Osteoblast (primary cell): ENCODE measurements at regions not wholly inside any gene's neighbourhood (a gene's known extent, or its start where the extent isn't known, plus 50 kb on each side); places are given as distances from the start of the nearest gene placed in this dataset.

Experiments
- DNase-seq: peaks from one replicate; pipeline ENCODE4 v3.0.0; 2011; ENCODE audit warnings: low spot score, mixed read lengths; ENCODE audit not compliant: insufficient read length; ENCODE audit errors: missing footprints
- H2AFZ ChIP-seq: 2 replicates; pipeline ENCODE4 v1.6.0; 2011; ENCODE audit warnings: mild to moderate bottlenecking, low read length
- H3K27ac ChIP-seq: 2 replicates; pipeline ENCODE4 v1.5.1; 2011; ENCODE audit warnings: mild to moderate bottlenecking, low read depth, low read length, moderate library complexity
- H3K27me3 ChIP-seq: 2 replicates; pipeline ENCODE4 v1.6.0; 2012; ENCODE audit warnings: mild to moderate bottlenecking, control low read depth, inconsistent platforms, low read length, moderate library complexity; ENCODE audit not compliant: insufficient read depth
- H3K36me3 ChIP-seq: 2 replicates; pipeline ENCODE4 v1.5.1; 2011; ENCODE audit warnings: mild to moderate bottlenecking, low read length, control low read depth, moderate library complexity; ENCODE audit not compliant: insufficient read depth
- H3K4me1 ChIP-seq: 2 replicates; pipeline ENCODE4 v1.5.1; 2011; ENCODE audit warnings: mild to moderate bottlenecking, low read length, control low read depth, moderate library complexity; ENCODE audit not compliant: insufficient read depth
- H3K4me2 ChIP-seq: 2 replicates; pipeline ENCODE4 v1.6.0; 2011; ENCODE audit warnings: mild to moderate bottlenecking, low read length; ENCODE audit not compliant: insufficient read depth
- H3K4me3 ChIP-seq: fragments of 200-600 bp; sonication (generic); 3 replicates; pipeline ENCODE4 v1.5.1; 2012; ENCODE audit warnings: mild to moderate bottlenecking, low read length, inconsistent platforms; ENCODE audit not compliant: insufficient read depth
- H3K79me2 ChIP-seq: 2 replicates; pipeline ENCODE4 v1.6.0; 2012; ENCODE audit warnings: mild to moderate bottlenecking, low read length, control low read depth, inconsistent platforms; ENCODE audit not compliant: insufficient read depth
- H3K9me3 ChIP-seq: 2 replicates; pipeline ENCODE4 v1.5.1; 2011; ENCODE audit warnings: low read depth, low read length, control low read depth
- H4K20me1 ChIP-seq: 2 replicates; pipeline ENCODE4 v1.6.0; 2012; ENCODE audit warnings: mild to moderate bottlenecking, low read length, control low read depth; ENCODE audit not compliant: insufficient read depth
- TF ChIP-seq, protein P1 (sequence below): IDR thresholded peaks from 2 replicates; pipeline ENCODE4 v1.5.1; 2011; ENCODE audit warnings: mild to moderate bottlenecking, low read depth, low read length, moderate library complexity; ENCODE audit errors: extremely low read depth

DNA sequence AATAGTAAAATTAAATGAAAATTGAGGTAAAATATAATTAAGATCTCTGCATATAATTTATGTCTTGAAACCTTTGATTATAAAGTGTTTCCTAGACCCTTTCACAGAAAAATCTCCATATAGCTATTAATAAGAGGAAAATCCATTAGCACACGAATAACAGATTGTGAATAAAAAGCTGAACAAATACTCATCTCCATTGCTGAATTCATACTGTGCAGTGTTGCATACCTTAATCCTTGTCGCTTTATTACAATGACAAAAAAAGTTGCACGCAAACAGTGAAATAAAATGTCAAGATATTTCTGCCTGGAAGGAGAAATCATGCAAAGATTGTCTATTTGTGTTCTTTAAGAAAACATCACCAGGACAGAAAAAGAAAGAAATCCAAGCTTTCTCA lies 499.1 kb upstream of the TMPRSS15 start:
- no peaks in the 10 kb centered on the region for H3K36me3 ChIP-seq
- H2AFZ ChIP-seq = no peak overlapping the region
- TF ChIP-seq, protein P1, sequence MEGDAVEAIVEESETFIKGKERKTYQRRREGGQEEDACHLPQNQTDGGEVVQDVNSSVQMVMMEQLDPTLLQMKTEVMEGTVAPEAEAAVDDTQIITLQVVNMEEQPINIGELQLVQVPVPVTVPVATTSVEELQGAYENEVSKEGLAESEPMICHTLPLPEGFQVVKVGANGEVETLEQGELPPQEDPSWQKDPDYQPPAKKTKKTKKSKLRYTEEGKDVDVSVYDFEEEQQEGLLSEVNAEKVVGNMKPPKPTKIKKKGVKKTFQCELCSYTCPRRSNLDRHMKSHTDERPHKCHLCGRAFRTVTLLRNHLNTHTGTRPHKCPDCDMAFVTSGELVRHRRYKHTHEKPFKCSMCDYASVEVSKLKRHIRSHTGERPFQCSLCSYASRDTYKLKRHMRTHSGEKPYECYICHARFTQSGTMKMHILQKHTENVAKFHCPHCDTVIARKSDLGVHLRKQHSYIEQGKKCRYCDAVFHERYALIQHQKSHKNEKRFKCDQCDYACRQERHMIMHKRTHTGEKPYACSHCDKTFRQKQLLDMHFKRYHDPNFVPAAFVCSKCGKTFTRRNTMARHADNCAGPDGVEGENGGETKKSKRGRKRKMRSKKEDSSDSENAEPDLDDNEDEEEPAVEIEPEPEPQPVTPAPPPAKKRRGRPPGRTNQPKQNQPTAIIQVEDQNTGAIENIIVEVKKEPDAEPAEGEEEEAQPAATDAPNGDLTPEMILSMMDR = no peak
- no peak overlapping the region for H3K4me2 ChIP-seq
- H3K4me1 ChIP-seq = no peaks in the 10 kb centered on the region
- DNase-seq = no peak
- H3K9me3 ChIP-seq = no peaks in the 10 kb centered on the region
- H3K79me2 ChIP-seq = no peaks in the 10 kb centered on the region
- no peak overlapping the region for H3K27ac ChIP-seq
- no peak overlapping the region for H3K4me3 ChIP-seq
- H3K27me3 ChIP-seq = no peaks in the 10 kb centered on the region
- H4K20me1 ChIP-seq = no peaks in the 10 kb centered on the region

DNA sequence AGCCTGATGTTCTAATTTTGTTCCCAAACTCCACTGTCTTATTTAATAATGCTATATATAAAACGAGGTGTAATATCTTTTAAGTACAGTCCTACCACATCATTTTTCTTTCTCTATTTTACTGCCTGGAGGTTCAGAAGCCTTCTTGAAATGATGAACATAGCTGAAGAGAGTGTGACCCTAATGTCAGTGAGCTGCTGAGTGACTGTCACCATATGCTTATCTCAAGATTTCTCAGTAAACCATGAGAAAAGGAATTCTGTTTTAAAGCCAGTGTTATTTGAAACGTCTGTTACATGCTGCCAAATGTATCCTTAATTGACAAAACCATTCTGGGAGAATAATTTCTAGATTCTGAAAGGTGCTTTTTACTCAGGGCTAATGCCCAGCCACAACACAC lies 503.5 kb upstream of the TMPRSS15 start:
- TF ChIP-seq, protein P1 = no peak
- Histone ChIP-seq H3K27me3 (no peaks in the 10 kb centered on the region), H3K79me2 (no peaks in the 10 kb centered on the region), H3K4me3 (no peak overlapping the region), H3K4me2 (no peak overlapping the region), H3K36me3 (no peaks in the 10 kb centered on the region), H4K20me1 (no peaks in the 10 kb centered on the region), H3K4me1 (no peaks in the 10 kb centered on the region), H2AFZ (no peak overlapping the region), H3K27ac (no peak overlapping the region), H3K9me3 (no peaks in the 10 kb centered on the region)
- DNase-seq = no peak

DNA sequence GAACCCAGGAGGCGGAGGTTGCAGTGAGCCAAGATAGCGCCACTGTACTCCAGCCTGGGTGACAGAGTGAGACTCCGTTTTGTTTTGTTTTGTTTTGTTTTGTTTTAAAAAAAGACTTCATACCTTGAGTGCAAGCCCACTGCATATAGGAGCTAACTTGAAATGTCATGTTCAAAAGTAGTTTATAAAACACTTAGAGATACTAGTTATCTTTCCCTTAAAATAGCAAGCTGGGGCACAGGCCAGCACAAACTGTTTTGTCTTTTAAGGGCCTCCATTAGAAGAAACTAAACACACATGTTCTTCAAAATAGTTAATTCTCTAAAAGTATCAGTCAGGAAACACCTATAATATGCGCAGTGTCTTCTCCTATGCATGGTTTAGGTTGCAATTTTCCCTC lies 505.1 kb upstream of the TMPRSS15 start:
- DNase-seq = no peak
- H4K20me1 ChIP-seq = no peaks in the 10 kb centered on the region
- no peaks in the 10 kb centered on the region for H3K79me2 ChIP-seq
- no peaks in the 10 kb centered on the region for H3K4me1 ChIP-seq
- no peak overlapping the region for H3K4me3 ChIP-seq
- no peak overlapping the region for H2AFZ ChIP-seq
- H3K36me3 ChIP-seq = no peaks in the 10 kb centered on the region
- peaks cover 3% of the 10 kb centered on the region for H3K9me3 ChIP-seq
- no peaks in the 10 kb centered on the region for H3K27me3 ChIP-seq
- H3K27ac ChIP-seq = no peak overlapping the region
- no peak overlapping the region for H3K4me2 ChIP-seq
- TF ChIP-seq, protein P1 = no peak

DNA sequence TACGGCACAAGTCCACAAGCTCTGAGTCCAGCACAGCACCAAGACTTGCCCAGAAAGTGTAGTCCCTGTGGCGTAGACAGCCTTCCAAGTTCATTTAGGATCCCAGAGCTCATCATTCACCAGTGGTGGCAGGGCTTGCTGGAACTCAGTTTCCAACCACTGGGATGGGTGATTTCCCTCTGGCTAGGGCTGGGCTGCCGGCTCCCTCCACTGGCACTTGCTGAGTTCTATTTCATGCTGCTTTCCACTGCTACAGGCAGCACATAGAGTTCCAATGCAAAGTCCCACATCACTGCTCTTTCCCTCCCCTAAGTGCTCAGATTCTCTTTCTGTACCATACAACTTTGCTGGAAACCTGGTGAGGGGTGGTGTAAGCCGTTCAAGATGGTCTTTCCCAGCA lies 510.3 kb upstream of the TMPRSS15 start:
- DNase-seq = no peak
- H3K79me2 ChIP-seq = no peaks in the 10 kb centered on the region
- no peaks in the 10 kb centered on the region for H4K20me1 ChIP-seq
- TF ChIP-seq, protein P1 = no peak
- no peaks in the 10 kb centered on the region for H3K36me3 ChIP-seq
- H3K27ac ChIP-seq = no peak overlapping the region
- H3K9me3 ChIP-seq = peaks cover 3% of the 10 kb centered on the region
- H2AFZ ChIP-seq = no peak overlapping the region
- H3K4me1 ChIP-seq = no peaks in the 10 kb centered on the region
- H3K4me3 ChIP-seq = no peak overlapping the region
- H3K27me3 ChIP-seq = no peaks in the 10 kb centered on the region
- H3K4me2 ChIP-seq = no peak overlapping the region
